ENCODE measurements at regions not wholly inside any gene's neighbourhood (a gene's known extent, or its start where the extent isn't known, plus 50 kb on each side); places are given as distances from the start of the nearest gene placed in this dataset.

DNA sequence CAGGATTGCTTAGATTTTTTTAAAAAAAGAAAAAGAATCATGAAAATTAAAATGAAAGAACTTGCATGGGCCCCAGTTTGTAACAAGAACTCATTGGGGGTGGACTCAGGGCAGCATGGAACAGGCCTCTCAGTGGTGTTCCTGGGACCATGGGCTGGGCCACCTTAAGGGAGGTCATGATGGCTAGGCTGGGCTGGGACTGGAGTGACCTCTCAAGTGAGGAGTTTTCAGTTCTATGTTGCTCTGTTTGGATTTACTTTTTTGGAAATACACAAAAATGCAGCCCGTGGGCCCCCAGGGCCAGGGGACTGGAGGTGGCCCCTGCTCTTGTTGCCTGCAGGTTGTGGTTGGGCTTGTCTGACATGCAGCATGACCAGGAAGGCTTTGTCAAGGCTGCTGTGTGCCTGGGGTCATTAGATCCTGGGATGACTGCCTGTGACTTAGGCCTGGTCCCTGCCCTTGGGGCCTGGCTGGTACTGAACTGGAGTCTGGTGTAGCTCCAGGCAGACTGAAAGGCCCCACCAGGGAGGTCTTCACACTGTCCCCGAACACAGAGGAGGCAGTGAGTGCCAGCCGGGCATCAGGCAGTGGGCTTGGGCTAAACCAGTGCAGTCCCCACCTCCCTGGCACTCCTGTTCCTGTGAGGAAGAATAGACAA lies 115.6 kb downstream of the GLI2 start:
- TF ChIP-seq, protein P1, sequence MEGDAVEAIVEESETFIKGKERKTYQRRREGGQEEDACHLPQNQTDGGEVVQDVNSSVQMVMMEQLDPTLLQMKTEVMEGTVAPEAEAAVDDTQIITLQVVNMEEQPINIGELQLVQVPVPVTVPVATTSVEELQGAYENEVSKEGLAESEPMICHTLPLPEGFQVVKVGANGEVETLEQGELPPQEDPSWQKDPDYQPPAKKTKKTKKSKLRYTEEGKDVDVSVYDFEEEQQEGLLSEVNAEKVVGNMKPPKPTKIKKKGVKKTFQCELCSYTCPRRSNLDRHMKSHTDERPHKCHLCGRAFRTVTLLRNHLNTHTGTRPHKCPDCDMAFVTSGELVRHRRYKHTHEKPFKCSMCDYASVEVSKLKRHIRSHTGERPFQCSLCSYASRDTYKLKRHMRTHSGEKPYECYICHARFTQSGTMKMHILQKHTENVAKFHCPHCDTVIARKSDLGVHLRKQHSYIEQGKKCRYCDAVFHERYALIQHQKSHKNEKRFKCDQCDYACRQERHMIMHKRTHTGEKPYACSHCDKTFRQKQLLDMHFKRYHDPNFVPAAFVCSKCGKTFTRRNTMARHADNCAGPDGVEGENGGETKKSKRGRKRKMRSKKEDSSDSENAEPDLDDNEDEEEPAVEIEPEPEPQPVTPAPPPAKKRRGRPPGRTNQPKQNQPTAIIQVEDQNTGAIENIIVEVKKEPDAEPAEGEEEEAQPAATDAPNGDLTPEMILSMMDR (IDR thresholded peaks at IDR 0.05): no peak
- no peak for TF ChIP-seq POLR2A (IDR thresholded peaks at IDR 0.05)

All from upper lobe of left lung (tissue), 4 donors.